Smooth muscle cell (in vitro differentiated cells): ENCODE measurements at regions not wholly inside any gene's neighbourhood (a gene's known extent, or its start where the extent isn't known, plus 50 kb on each side); places are given as distances from the start of the nearest gene placed in this dataset.

Experiments used
- DNase-seq: peaks from one replicate; lab custom pipeline; 2025; ENCODE audit not compliant: unreplicated experiment; lab: John Stamatoyannopoulos, UW
- H2AFZ ChIP-seq: fragments of 200-600 bp; sonication (generic); 2 replicates; pipeline ENCODE4 v1.6.0; 2016; ENCODE audit warnings: antibody characterized with exemption, low read depth, mild to moderate bottlenecking
- H3F3A ChIP-seq: fragments of 200-600 bp; sonication (generic); 2 replicates; pipeline ENCODE4 v1.6.0; 2017; ENCODE audit warnings: antibody characterized with exemption, low read depth
- H3K27ac ChIP-seq: fragments of 200-600 bp; sonication (generic); 2 replicates; pipeline ENCODE4 v1.5.1; 2016; ENCODE audit warnings: low read depth, mild to moderate bottlenecking
- H3K27me3 ChIP-seq: fragments of 200-600 bp; sonication (generic); 2 replicates; pipeline ENCODE4 v1.6.1; 2016; ENCODE audit warnings: low read depth, mild to moderate bottlenecking
- H3K36me3 ChIP-seq: fragments of 200-600 bp; sonication (generic); 2 replicates; pipeline ENCODE4 v1.5.1; 2016; ENCODE audit warnings: low read depth
- H3K4me1 ChIP-seq: fragments of 200-600 bp; sonication (generic); 2 replicates; pipeline ENCODE4 v1.5.1; 2016; ENCODE audit warnings: low read depth
- H3K4me2 ChIP-seq: fragments of 200-600 bp; sonication (generic); 2 replicates; pipeline ENCODE4 v1.6.0; 2016; ENCODE audit warnings: mild to moderate bottlenecking
- H3K4me3 ChIP-seq: fragments of 200-600 bp; sonication (generic); 2 replicates; pipeline ENCODE4 v1.5.1; 2016; ENCODE audit warnings: mild to moderate bottlenecking
- H3K79me2 ChIP-seq: fragments of 200-600 bp; sonication (generic); 2 replicates; pipeline ENCODE4 v1.6.0; 2016; ENCODE audit warnings: low read depth, mild to moderate bottlenecking
- H3K9ac ChIP-seq: fragments of 200-600 bp; sonication (generic); 2 replicates; pipeline ENCODE4 v1.6.0; 2016; ENCODE audit warnings: low read depth
- H3K9me3 ChIP-seq: fragments of 200-600 bp; sonication (generic); replicated peaks from 2 replicates; pipeline ENCODE4 v1.5.1; 2016; ENCODE audit warnings: low read depth
- H4K20me1 ChIP-seq: fragments of 200-600 bp; sonication (generic); 2 replicates; pipeline ENCODE4 v1.6.0; 2016; ENCODE audit warnings: low read depth
- CTCF ChIP-seq: fragments of 200-600 bp; sonication (generic); IDR thresholded peaks from 2 replicates; pipeline ENCODE4 v1.5.1; 2017; ENCODE audit warnings: borderline replicate concordance, mild to moderate bottlenecking, antibody characterized with exemption; ENCODE audit not compliant: insufficient read depth, poor library complexity, severe bottlenecking
- WGBS: methylation state at CpG from one replicate; pipeline ENCODE4 v1.1.7; 2016; ENCODE audit warnings: low lambda C conversion rate; 5-methylcytosine and 5-hydroxymethylcytosine counted together

DNA sequence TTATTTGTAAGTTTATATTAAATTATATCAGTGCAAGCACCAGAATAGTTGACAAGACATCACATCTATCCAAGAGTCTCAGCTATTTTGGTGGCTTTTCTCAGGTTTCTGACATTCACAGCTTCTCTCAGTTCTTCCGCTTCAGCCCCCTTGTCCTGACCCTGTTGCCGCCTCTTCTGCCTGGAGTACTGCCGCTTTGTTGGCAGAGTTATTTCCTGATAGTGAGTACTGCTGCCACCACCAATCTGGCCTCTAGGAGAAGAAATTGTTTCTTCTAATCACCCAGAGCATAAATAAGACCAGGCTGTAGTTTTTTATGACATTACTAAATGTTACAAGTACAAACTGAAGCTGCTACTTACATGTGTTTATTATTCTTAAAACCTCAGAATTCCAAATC lies 470.1 kb downstream of the NSUN3 start:
- Histone ChIP-seq H3K79me2 (no peaks in the 10 kb centered on the region), H3K9ac (no peak overlapping the region), H3K4me1 (no peaks in the 10 kb centered on the region), H3F3A (no peaks in the 10 kb centered on the region), H3K27me3 (no peaks in the 10 kb centered on the region), H3K27ac (no peak overlapping the region), H2AFZ (no peak overlapping the region), H4K20me1 (no peaks in the 10 kb centered on the region), H3K4me3 (no peak overlapping the region), H3K4me2 (no peak overlapping the region), H3K36me3 (no peaks in the 10 kb centered on the region), H3K9me3 (no peaks in the 10 kb centered on the region)
- no peak for DNase-seq
- TF ChIP-seq CTCF: no peak
- 93% methylated on average over 3 of the region's 3 CpGs for WGBS

- H2AFZ ChIP-seq: no peak overlapping the region
- no peaks in the 10 kb centered on the region for H4K20me1 ChIP-seq
- H3K9ac ChIP-seq: no peak overlapping the region
- H3K27ac ChIP-seq: no peak overlapping the region
- H3K79me2 ChIP-seq: no peaks in the 10 kb centered on the region
- H3K9me3 ChIP-seq: no peaks in the 10 kb centered on the region
- TF ChIP-seq CTCF: no peak
- H3K4me1 ChIP-seq: no peaks in the 10 kb centered on the region
- no peak overlapping the region for H3K4me3 ChIP-seq
- H3K4me2 ChIP-seq: no peak overlapping the region
- H3F3A ChIP-seq: no peaks in the 10 kb centered on the region
- no peak for DNase-seq
- H3K36me3 ChIP-seq: no peaks in the 10 kb centered on the region
- no peaks in the 10 kb centered on the region for H3K27me3 ChIP-seq
Observed at GRCh38 chr3:94539937-94540336, 477.1 kb downstream of the NSUN3 start.

- no peak for TF ChIP-seq CTCF
- H3K27me3 ChIP-seq: no peaks in the 10 kb centered on the region
- H3K4me3 ChIP-seq: no peak overlapping the region
- no peaks in the 10 kb centered on the region for H3K79me2 ChIP-seq
- no peak overlapping the region for H3K4me2 ChIP-seq
- H2AFZ ChIP-seq: no peak overlapping the region
- no peak overlapping the region for H3K27ac ChIP-seq
- no peaks in the 10 kb centered on the region for H3F3A ChIP-seq
- H3K4me1 ChIP-seq: no peaks in the 10 kb centered on the region
- no peaks in the 10 kb centered on the region for H3K9me3 ChIP-seq
- H3K36me3 ChIP-seq: no peaks in the 10 kb centered on the region
- no peak for DNase-seq
- no peaks in the 10 kb centered on the region for H4K20me1 ChIP-seq
- no peak overlapping the region for H3K9ac ChIP-seq
- WGBS: 79% methylated on average over 2 of the region's 2 CpGs
Observed at GRCh38 chr3:94543161-94543560, 480.3 kb downstream of the NSUN3 start.

DNA sequence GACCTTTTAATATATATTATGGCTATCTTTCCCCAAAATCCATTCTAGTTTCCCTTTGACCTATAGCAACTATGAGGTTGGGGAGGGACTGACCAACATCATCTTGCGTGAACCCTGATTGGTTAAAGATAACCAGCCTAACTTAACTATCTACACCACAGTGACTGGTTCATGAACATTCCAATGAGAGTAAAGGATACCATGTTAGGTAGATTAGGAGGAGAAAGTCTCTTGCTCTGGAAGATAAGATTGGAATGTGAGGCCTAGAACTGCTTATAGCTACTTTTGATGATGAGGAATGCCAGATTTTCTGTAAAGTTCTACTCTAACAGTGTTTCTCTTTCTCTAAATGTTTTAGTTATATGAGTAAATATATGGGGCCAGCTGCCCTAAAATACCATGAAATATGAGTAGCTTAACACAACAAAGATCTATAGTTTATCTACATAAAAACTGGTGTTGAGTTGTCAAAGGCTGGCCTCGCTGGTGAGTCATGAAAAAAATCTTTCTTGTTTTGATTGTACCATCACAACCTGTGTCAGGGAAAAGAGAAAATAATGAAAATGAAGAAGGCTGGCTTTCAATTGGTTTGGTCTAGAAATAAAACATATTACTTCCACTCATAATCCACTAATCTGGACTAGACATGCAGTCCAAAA lies 481.4 kb downstream of the NSUN3 start:
- Histone ChIP-seq H3K27me3 (no peaks in the 10 kb centered on the region), H3K27ac (no peak overlapping the region), H3K4me3 (no peak overlapping the region), H3F3A (no peaks in the 10 kb centered on the region), H2AFZ (no peak overlapping the region), H3K4me1 (no peaks in the 10 kb centered on the region), H3K79me2 (no peaks in the 10 kb centered on the region), H3K4me2 (no peak overlapping the region), H3K9ac (no peak overlapping the region), H4K20me1 (no peaks in the 10 kb centered on the region), H3K36me3 (no peaks in the 10 kb centered on the region), H3K9me3 (no peaks in the 10 kb centered on the region)
- DNase-seq: no peak
- no peak for TF ChIP-seq CTCF
- WGBS: 81% methylated on average over 2 of the region's 2 CpGs
